ENCODE measurements at regions not wholly inside any gene's neighbourhood (a gene's known extent, or its start where the extent isn't known, plus 50 kb on each side); places are given as distances from the start of the nearest gene placed in this dataset.

DNA sequence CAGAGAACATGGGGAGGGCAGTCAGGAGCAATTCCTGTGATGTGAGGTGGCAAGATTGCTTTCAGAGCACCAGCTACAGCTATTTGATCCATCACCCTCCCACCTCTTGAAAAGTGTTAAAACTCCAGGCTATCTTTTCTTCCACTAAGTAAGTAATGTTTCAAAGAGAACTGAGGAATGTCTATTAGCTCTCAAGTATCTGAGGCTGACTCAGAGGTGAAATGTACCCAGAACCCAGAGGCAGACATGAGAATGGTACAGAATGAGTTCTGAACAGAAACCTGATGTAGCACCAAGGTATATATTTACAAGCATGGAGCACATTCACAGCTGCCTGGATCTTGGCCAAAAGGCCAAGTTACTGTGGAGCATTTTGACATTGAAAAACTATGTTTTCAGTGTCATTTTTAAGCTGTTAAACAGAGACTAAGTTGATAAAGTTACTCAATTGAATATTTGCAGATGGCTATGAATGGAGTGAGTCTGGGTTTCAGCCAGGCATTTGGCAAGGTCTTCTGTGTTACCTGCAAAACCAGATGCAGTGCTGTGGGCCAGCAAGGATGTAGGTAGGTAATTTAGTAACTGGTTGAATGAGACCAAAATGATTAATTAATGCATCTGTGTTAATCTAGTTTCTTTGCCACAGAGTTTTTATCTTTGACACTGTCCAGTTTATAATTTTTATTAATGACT lies 227.7 kb upstream of the CD96 start:
- DNase-seq (ENCODE audit: extremely low spot score): no peak
- TF ChIP-seq ELF4 (IDR thresholded peaks at IDR 0.05) (no peak), FOXA1 (IDR thresholded peaks at IDR 0.05) (no peak), CTBP1 (IDR thresholded peaks at IDR 0.05; ENCODE audit: borderline replicate concordance) (no peak), SP1 (IDR thresholded peaks at IDR 0.05) (no peak), PKNOX1 (IDR thresholded peaks at IDR 0.05) (no peak), L3MBTL2 (conservative IDR thresholded peaks at IDR 0.05) (no peak), LEF1 (IDR thresholded peaks at IDR 0.05; ENCODE audit: borderline replicate concordance) (no peak), TARDBP (IDR thresholded peaks at IDR 0.05) (no peak), FOXK2 (IDR thresholded peaks at IDR 0.05) (no peak), ARNT (IDR thresholded peaks at IDR 0.05) (no peak), BHLHE40 (IDR thresholded peaks at IDR 0.05; ENCODE audit: borderline replicate concordance) (no peak), HDGF (IDR thresholded peaks at IDR 0.05; ENCODE audit: borderline replicate concordance) (no peak), SUZ12 (IDR thresholded peaks at IDR 0.05) (no peak), ZNF384 (IDR thresholded peaks at IDR 0.05) (no peak), NFRKB (IDR thresholded peaks at IDR 0.05) (no peak)
- CTCF ChIA-PET: no interaction called here
- POLR2A ChIA-PET: no interaction called here

DNA sequence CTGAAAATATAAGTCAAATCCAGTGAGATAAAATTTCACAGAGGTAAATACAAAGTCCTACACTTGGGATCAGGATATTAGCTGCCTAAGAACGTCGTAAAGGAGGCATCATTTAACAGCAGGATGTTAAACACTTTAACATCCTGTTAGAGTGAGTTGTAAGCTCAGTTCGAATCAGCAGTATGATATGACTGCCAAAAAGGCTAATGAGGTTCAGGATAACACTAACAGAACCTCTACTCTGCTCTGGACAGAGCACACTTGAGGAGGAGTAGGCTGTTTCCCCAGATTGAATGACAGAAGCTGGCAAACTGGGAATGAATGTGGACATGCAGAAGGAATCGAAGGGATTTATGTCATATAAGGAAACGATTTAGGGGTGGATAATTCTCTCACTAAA lies 227.1 kb upstream of the CD96 start:
- ChIA-PET POLR2A (no interaction called here), CTCF (no interaction called here)
- TF ChIP-seq FOXA1 (IDR thresholded peaks at IDR 0.05): no peak
- DNase-seq (ENCODE audit: extremely low spot score): no peak

- no peak for DNase-seq (ENCODE audit: extremely low spot score)
- ChIA-PET POLR2A (no interaction called here), CTCF (interaction anchor here (0.6 kb wide), 1 partner anchor 22 kb away, joined by 4 read pairs; no protein-coding TSS in a partner anchor)
These were observed 225.9 kb upstream of the CD96 start for GRCh38 chr3:111315930-111316587.

GRCh38 chr3:111318289-111318688 lies 223.7 kb upstream of the CD96 start:
- no peak for TF ChIP-seq FOXK2 (IDR thresholded peaks at IDR 0.05)
- TF ChIP-seq TARDBP (IDR thresholded peaks at IDR 0.05): no peak
- TF ChIP-seq FOXA1 (IDR thresholded peaks at IDR 0.05): no peak
- TF ChIP-seq LEF1 (IDR thresholded peaks at IDR 0.05; ENCODE audit: borderline replicate concordance): no peak
- TF ChIP-seq ZNF384 (IDR thresholded peaks at IDR 0.05): no peak
- TF ChIP-seq CTBP1 (IDR thresholded peaks at IDR 0.05; ENCODE audit: borderline replicate concordance): no peak
- ChIA-PET POLR2A (no interaction called here), CTCF (no interaction called here)
- DNase-seq (ENCODE audit: extremely low spot score): no peak

More at GRCh38 chr3:111315930-111316587, 225.9 kb upstream of the CD96 start:
- no peak for TF ChIP-seq SUZ12 (IDR thresholded peaks at IDR 0.05)
- TF ChIP-seq HDGF (IDR thresholded peaks at IDR 0.05; ENCODE audit: borderline replicate concordance): no peak
- TF ChIP-seq NFRKB (IDR thresholded peaks at IDR 0.05): no peak
- TF ChIP-seq L3MBTL2 (conservative IDR thresholded peaks at IDR 0.05): no peak
- no peak for TF ChIP-seq LEF1 (IDR thresholded peaks at IDR 0.05; ENCODE audit: borderline replicate concordance)
- TF ChIP-seq ARNT (IDR thresholded peaks at IDR 0.05): no peak

- POLR2A ChIA-PET: no interaction called here
- CTCF ChIA-PET: no interaction called here
- no peak for DNase-seq (ENCODE audit: extremely low spot score)
- no peak for TF ChIP-seq FOXK2 (IDR thresholded peaks at IDR 0.05)
- TF ChIP-seq ZNF384 (IDR thresholded peaks at IDR 0.05): no peak
- TF ChIP-seq HDGF (IDR thresholded peaks at IDR 0.05; ENCODE audit: borderline replicate concordance): no peak
- no peak for TF ChIP-seq BHLHE40 (IDR thresholded peaks at IDR 0.05; ENCODE audit: borderline replicate concordance)
- no peak for TF ChIP-seq FOXA1 (IDR thresholded peaks at IDR 0.05)
- no peak for TF ChIP-seq LEF1 (IDR thresholded peaks at IDR 0.05; ENCODE audit: borderline replicate concordance)
- no peak for TF ChIP-seq SUZ12 (IDR thresholded peaks at IDR 0.05)
- no peak for TF ChIP-seq CTBP1 (IDR thresholded peaks at IDR 0.05; ENCODE audit: borderline replicate concordance)
- TF ChIP-seq FOXM1 (IDR thresholded peaks at IDR 0.05; ENCODE audit: borderline replicate concordance): no peak
- TF ChIP-seq ARNT (IDR thresholded peaks at IDR 0.05): no peak
- no peak for TF ChIP-seq TARDBP (IDR thresholded peaks at IDR 0.05)
- no peak for TF ChIP-seq NFRKB (IDR thresholded peaks at IDR 0.05)
- no peak for TF ChIP-seq L3MBTL2 (conservative IDR thresholded peaks at IDR 0.05)
- no peak for TF ChIP-seq PKNOX1 (IDR thresholded peaks at IDR 0.05)
- no peak for TF ChIP-seq SP1 (IDR thresholded peaks at IDR 0.05)
- TF ChIP-seq ELF4 (IDR thresholded peaks at IDR 0.05): no peak
These were observed 222.4 kb upstream of the CD96 start for GRCh38 chr3:111319598-111319997.

DNA sequence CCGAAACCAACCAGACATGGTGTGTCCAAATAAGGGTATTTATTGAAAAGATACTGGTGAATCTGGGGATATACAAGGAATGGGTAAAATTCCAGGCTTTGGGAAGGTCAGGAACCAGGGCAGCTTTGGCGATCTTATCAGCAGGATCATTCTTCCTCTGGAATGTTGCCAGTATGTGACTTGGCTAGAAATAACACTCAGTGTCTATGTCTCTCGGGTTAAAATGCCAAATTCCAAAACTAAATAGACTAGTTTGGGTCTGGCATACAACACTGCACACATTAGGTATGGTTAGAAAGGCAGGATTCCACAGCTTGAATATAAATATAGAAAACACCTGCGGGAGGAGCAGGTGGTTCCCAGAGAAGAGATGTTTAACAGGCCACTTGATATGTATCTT lies 220.2 kb upstream of the CD96 start:
- ChIA-PET POLR2A (no interaction called here), CTCF (no interaction called here)
- DNase-seq (ENCODE audit: extremely low spot score): no peak
- no peak for TF ChIP-seq FOXK2 (IDR thresholded peaks at IDR 0.05)
- no peak for TF ChIP-seq FOXA1 (IDR thresholded peaks at IDR 0.05)
- no peak for TF ChIP-seq SUZ12 (IDR thresholded peaks at IDR 0.05)
- TF ChIP-seq ZNF384 (IDR thresholded peaks at IDR 0.05): no peak
- TF ChIP-seq SP1 (IDR thresholded peaks at IDR 0.05): no peak
- no peak for TF ChIP-seq TARDBP (IDR thresholded peaks at IDR 0.05)
- no peak for TF ChIP-seq ARNT (IDR thresholded peaks at IDR 0.05)
- TF ChIP-seq CTBP1 (IDR thresholded peaks at IDR 0.05; ENCODE audit: borderline replicate concordance): no peak
- TF ChIP-seq FOXM1 (IDR thresholded peaks at IDR 0.05; ENCODE audit: borderline replicate concordance): no peak
- no peak for TF ChIP-seq HDGF (IDR thresholded peaks at IDR 0.05; ENCODE audit: borderline replicate concordance)

- CTCF ChIA-PET: no interaction called here
- POLR2A ChIA-PET: no interaction called here
- DNase-seq (ENCODE audit: extremely low spot score): no peak
- TF ChIP-seq BHLHE40 (IDR thresholded peaks at IDR 0.05; ENCODE audit: borderline replicate concordance) (no peak), ZNF384 (IDR thresholded peaks at IDR 0.05) (no peak), SP1 (IDR thresholded peaks at IDR 0.05) (no peak), PKNOX1 (IDR thresholded peaks at IDR 0.05) (no peak)
These were observed 219.0 kb upstream of the CD96 start for GRCh38 chr3:111323019-111323418.

All from HEK293T (cell line).